Osteocyte (in vitro differentiated cells): ENCODE measurements at regions not wholly inside any gene's neighbourhood (a gene's known extent, or its start where the extent isn't known, plus 50 kb on each side); places are given as distances from the start of the nearest gene placed in this dataset.

Experiments
- DNase-seq: peaks from one replicate; pipeline ENCODE4 v3.0.0; 2021; ENCODE audit warnings: mixed read lengths; ENCODE audit not compliant: unreplicated experiment; ENCODE audit errors: extremely low spot score
- H3K27ac Mint-ChIP-seq: one replicate; pipeline ENCODE4 v1.8.0; 2021; ENCODE audit warnings: mild to moderate bottlenecking, mixed read lengths; ENCODE audit not compliant: unreplicated experiment
- H3K27me3 Mint-ChIP-seq: one replicate; pipeline ENCODE4 v1.8.0; 2021; ENCODE audit warnings: mixed read lengths; ENCODE audit not compliant: unreplicated experiment
- H3K36me3 Mint-ChIP-seq: one replicate; pipeline ENCODE4 v1.8.0; 2021; ENCODE audit warnings: mixed read lengths; ENCODE audit not compliant: unreplicated experiment
- H3K4me1 Mint-ChIP-seq: one replicate; pipeline ENCODE4 v1.8.0; 2021; ENCODE audit warnings: mixed read lengths; ENCODE audit not compliant: unreplicated experiment
- H3K4me3 Mint-ChIP-seq: one replicate; pipeline ENCODE4 v1.8.0; 2021; ENCODE audit warnings: mild to moderate bottlenecking, moderate library complexity, mixed read lengths; ENCODE audit not compliant: unreplicated experiment
- H3K9me3 Mint-ChIP-seq: one replicate; pipeline ENCODE4 v1.8.0; 2021; ENCODE audit warnings: mixed read lengths; ENCODE audit not compliant: unreplicated experiment
- TF ChIP-seq, protein P1 (sequence below): fragments of 200-600 bp; sonication (generic); IDR thresholded peaks from 2 replicates; pipeline ENCODE4 v1.5.0; 2021; ENCODE audit warnings: antibody characterized with exemption, mild to moderate bottlenecking, moderate library complexity

GRCh38 chr11:69961738-69962137, 116.4 kb upstream of the ANO1 start:
- Mint-ChIP-seq H3K27ac (no peak overlapping the region), H3K36me3 (peaks cover 4% of the 10 kb centered on the region), H3K4me3 (no peak overlapping the region), H3K9me3 (peaks cover 4% of the 10 kb centered on the region), H3K27me3 (peaks cover 2% of the 10 kb centered on the region), H3K4me1 (peaks cover 9% of the 10 kb centered on the region)
- DNase-seq, result no peak
- TF ChIP-seq, protein P1, sequence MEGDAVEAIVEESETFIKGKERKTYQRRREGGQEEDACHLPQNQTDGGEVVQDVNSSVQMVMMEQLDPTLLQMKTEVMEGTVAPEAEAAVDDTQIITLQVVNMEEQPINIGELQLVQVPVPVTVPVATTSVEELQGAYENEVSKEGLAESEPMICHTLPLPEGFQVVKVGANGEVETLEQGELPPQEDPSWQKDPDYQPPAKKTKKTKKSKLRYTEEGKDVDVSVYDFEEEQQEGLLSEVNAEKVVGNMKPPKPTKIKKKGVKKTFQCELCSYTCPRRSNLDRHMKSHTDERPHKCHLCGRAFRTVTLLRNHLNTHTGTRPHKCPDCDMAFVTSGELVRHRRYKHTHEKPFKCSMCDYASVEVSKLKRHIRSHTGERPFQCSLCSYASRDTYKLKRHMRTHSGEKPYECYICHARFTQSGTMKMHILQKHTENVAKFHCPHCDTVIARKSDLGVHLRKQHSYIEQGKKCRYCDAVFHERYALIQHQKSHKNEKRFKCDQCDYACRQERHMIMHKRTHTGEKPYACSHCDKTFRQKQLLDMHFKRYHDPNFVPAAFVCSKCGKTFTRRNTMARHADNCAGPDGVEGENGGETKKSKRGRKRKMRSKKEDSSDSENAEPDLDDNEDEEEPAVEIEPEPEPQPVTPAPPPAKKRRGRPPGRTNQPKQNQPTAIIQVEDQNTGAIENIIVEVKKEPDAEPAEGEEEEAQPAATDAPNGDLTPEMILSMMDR, result no peak

DNA sequence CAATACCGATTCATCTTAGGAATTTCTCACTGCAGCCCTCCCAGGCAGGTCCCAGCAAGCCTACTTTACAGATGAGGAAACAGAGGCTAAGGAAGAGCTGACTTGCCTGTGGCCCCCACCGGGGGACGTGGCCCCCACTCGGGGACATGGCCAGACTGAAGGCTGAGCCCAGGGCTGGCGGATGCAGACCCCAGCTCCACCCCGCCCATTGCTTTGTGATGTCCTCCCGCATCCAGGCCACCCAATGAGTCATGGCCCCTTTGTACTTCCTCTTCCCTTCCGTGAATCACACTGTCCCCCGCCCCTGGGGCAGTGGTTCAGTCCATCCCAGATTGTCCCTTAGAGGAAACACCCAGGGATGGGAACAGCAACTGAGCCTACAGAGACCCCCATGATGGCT, 116.0 kb upstream of the ANO1 start:
- Mint-ChIP-seq H3K36me3 (peaks cover 4% of the 10 kb centered on the region), H3K27me3 (peaks cover 2% of the 10 kb centered on the region), H3K9me3 (peaks cover 4% of the 10 kb centered on the region), H3K27ac (no peak overlapping the region), H3K4me1 (peaks cover 9% of the 10 kb centered on the region), H3K4me3 (no peak overlapping the region)
- TF ChIP-seq, protein P1, result no peak
- DNase-seq, result no peak

GRCh38 chr11:69963533-69964246, 114.4 kb upstream of the ANO1 start:
- H3K27me3 Mint-ChIP-seq, result peaks cover 2% of the 10 kb centered on the region
- no peak overlapping the region for H3K4me3 Mint-ChIP-seq
- peaks cover 4% of the 10 kb centered on the region for H3K9me3 Mint-ChIP-seq
- no peak overlapping the region for H3K27ac Mint-ChIP-seq
- peaks cover 4% of the 10 kb centered on the region for H3K36me3 Mint-ChIP-seq
- TF ChIP-seq, protein P1, result no peak
- no peak for DNase-seq
- peaks cover 9% of the 10 kb centered on the region for H3K4me1 Mint-ChIP-seq

DNA sequence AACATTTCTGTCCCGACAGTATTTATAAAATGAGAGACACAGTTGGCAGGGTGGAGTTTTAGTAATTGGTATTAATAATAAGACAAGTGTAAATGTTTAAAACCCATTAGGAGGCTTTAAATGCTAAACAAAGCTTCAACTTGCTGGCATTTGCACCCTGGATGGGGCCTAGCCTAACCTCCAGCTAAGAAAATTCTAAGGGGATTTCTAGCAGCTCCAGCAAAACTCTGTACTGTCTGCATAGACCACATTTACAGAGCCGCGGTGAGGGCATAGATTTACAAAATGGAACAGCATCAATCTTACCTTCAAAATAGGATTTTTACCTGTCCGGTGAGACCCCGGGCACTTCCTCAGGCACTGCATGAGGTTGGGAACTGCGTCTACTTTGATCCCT, 113.9 kb upstream of the ANO1 start:
- peaks cover 4% of the 10 kb centered on the region for H3K9me3 Mint-ChIP-seq
- H3K27ac Mint-ChIP-seq, result no peak overlapping the region
- H3K27me3 Mint-ChIP-seq, result peaks cover 4% of the 10 kb centered on the region
- H3K4me1 Mint-ChIP-seq, result peaks cover 9% of the 10 kb centered on the region
- no peaks in the 10 kb centered on the region for H3K36me3 Mint-ChIP-seq
- TF ChIP-seq, protein P1, result no peak
- no peak overlapping the region for H3K4me3 Mint-ChIP-seq
- no peak for DNase-seq

DNA sequence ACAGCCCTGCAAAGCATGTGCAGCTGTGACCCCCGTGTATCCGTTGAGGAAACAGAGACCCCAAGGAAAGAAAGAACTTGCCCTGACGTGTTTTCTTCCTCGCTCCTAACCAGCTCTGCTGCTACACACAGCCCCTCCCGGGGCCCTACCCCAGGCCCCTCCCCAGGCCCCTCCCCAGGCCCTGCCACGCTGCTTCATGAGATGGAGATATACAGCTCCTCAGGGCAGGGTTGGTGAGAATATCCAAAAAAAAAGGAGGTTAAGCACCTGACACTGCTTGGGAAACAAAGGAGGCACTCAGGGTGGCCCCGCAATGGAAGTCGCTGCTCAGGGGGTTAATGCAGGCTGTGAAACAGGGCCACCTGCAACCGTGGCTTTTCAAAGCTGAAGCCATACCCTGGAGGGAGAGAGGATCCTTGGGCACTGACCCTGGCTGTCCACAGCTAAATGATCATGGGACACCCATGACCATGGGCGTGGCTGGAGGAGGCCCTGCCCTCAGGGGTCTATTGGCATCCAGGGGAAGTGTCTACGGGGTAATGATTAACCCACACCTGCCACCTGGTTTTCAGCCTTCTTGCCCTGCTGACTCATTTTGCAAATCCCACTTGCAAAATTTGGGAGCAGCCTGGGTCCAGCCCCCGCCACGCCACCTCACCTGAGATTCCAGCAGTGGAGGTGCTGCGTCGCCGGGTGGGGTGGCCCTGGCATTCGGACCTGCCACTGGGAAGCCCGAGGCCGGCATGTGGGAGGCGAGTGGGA, 112.1 kb upstream of the ANO1 start:
- Mint-ChIP-seq H3K4me1 (peaks cover 9% of the 10 kb centered on the region), H3K9me3 (no peaks in the 10 kb centered on the region), H3K4me3 (no peak overlapping the region), H3K27me3 (peaks cover 11% of the 10 kb centered on the region), H3K27ac (no peak overlapping the region), H3K36me3 (no peaks in the 10 kb centered on the region)
- TF ChIP-seq, protein P1, result no peak
- no peak for DNase-seq
